HG03432 (cell line): ENCODE measurements at regions not wholly inside any gene's neighbourhood (a gene's known extent, or its start where the extent isn't known, plus 50 kb on each side); places are given as distances from the start of the nearest gene placed in this dataset.
"Not testable (repeated sequence)": the region's sequence is repeated elsewhere in the genome, so short reads cannot be mapped to it uniquely, and the experiment has no call there.

Experiments
- ATAC-seq: cut with Tn5 transposase; IDR thresholded peaks from one replicate; pipeline ENCODE4 v1.9.1; 2021; ENCODE audit warnings: mild to moderate bottlenecking, moderate library complexity; ENCODE audit not compliant: unreplicated experiment

- ATAC-seq = no peak
These were observed 89.1 kb downstream of the CRYGS start for GRCh38 chr3:186454881-186455703.

GRCh38 chr3:186453531-186453930, 90.6 kb downstream of the CRYGS start:
- ATAC-seq = no peak

- no peak for ATAC-seq
These were observed 90.5 kb upstream of the DGKG start for GRCh38 chr3:186452517-186452916.

GRCh38 chr3:186451371-186451770, 89.3 kb upstream of the DGKG start:
- no peak for ATAC-seq

- no peak for ATAC-seq
These were observed 82.9 kb upstream of the DGKG start for GRCh38 chr3:186444974-186445373.

GRCh38 chr3:186444288-186444687, 82.3 kb upstream of the DGKG start:
- no peak for ATAC-seq

GRCh38 chr3:186442979-186443378, 80.9 kb upstream of the DGKG start:
- not testable (repeated sequence) for ATAC-seq

GRCh38 chr3:186442162-186442561, 80.1 kb upstream of the DGKG start:
- ATAC-seq = no peak

- no peak for ATAC-seq
These were observed 78.9 kb upstream of the DGKG start for GRCh38 chr3:186440891-186441290.

GRCh38 chr3:186439725-186440124, 77.7 kb upstream of the DGKG start:
- ATAC-seq = no peak

- ATAC-seq = not testable (repeated sequence)
These were observed 73.3 kb upstream of the DGKG start for GRCh38 chr3:186435332-186435731.

- no peak for ATAC-seq
These were observed 71.1 kb upstream of the DGKG start for GRCh38 chr3:186432944-186433732.

GRCh38 chr3:186432189-186432588, 70.2 kb upstream of the DGKG start:
- no peak for ATAC-seq

GRCh38 chr3:186427627-186428281, 65.7 kb upstream of the DGKG start:
- ATAC-seq = no peak

GRCh38 chr3:186425788-186426730, 64.0 kb upstream of the DGKG start:
- ATAC-seq = no peak

GRCh38 chr3:186421946-186422345, 59.9 kb upstream of the DGKG start:
- no peak for ATAC-seq

GRCh38 chr3:186418671-186419145, 56.7 kb upstream of the DGKG start:
- no peak for ATAC-seq

- no peak for ATAC-seq
These were observed 55.8 kb upstream of the DGKG start for GRCh38 chr3:186417791-186418190.

GRCh38 chr3:186414735-186415419, 52.8 kb upstream of the DGKG start:
- ATAC-seq = no peak
